ENCODE measurements at regions not wholly inside any gene's neighbourhood (a gene's known extent, or its start where the extent isn't known, plus 50 kb on each side); places are given as distances from the start of the nearest gene placed in this dataset.

- Mint-ChIP-seq H3K9me3 (ENCODE audit: unreplicated experiment) (peaks cover 9% of the 10 kb centered on the region), H3K36me3 (ENCODE audit: insufficient read depth, unreplicated experiment) (no peaks in the 10 kb centered on the region), H3K27me3 (ENCODE audit: insufficient read depth, unreplicated experiment) (peaks cover 10% of the 10 kb centered on the region), H3K27ac (ENCODE audit: unreplicated experiment) (no peak overlapping the region), H3K4me1 (ENCODE audit: low read depth, unreplicated experiment) (no peaks in the 10 kb centered on the region), H3K4me3 (ENCODE audit: unreplicated experiment) (no peak overlapping the region)
- no TSS peak for BruUV-seq (replicated peaks)
- no peak overlapping the region for H3K4me3 ChIP-seq (ENCODE audit: low read depth, low read length)
- H3K27me3 ChIP-seq (replicated peaks; ENCODE audit: control insufficient read depth, insufficient read depth, low read length): no peaks in the 10 kb centered on the region
- no peak for DNase-seq
- H3K4me1 ChIP-seq: no peaks in the 10 kb centered on the region
- TF ChIP-seq CTCF (IDR thresholded peaks at IDR 0.05; ENCODE audit: insufficient read depth in 1 of 2, low read depth in 1 of 2, low read length in 1 of 2, severe bottlenecking in 1 of 2, unreplicated experiment in 1 of 2): no peak
- intact Hi-C loops (cut with micrococcal nuclease; ENCODE audit: unreplicated experiment): no loop called here
- ChIA-PET POLR2A (no interaction called here), CTCF (no interaction called here)
- no peaks in the 10 kb centered on the region for H3K9me3 ChIP-seq
- no peaks in the 10 kb centered on the region for H3K36me3 ChIP-seq (ENCODE audit: control insufficient read depth, insufficient read depth, low read length)
Measured at GRCh38 chr6:11899645-11900044, 112.5 kb upstream of the HIVEP1 start.

GRCh38 chr6:11894212-11894611 lies 115.6 kb upstream of the ADTRP start:
- H3K4me1 ChIP-seq: no peaks in the 10 kb centered on the region
- no TSS peak for BruUV-seq (replicated peaks)
- H3K4me1 Mint-ChIP-seq (ENCODE audit: low read depth, unreplicated experiment): no peaks in the 10 kb centered on the region
- no peaks in the 10 kb centered on the region for H3K9me3 Mint-ChIP-seq (ENCODE audit: unreplicated experiment)
- no peak overlapping the region for H3K4me3 ChIP-seq (ENCODE audit: low read depth, low read length)
- no peak for DNase-seq
- peaks cover 12% of the 10 kb centered on the region for H3K27me3 Mint-ChIP-seq (ENCODE audit: insufficient read depth, unreplicated experiment)
- ChIA-PET POLR2A (no interaction called here), CTCF (no interaction called here)
- no peak overlapping the region for H3K4me3 Mint-ChIP-seq (ENCODE audit: unreplicated experiment)
- intact Hi-C loops (cut with micrococcal nuclease; ENCODE audit: unreplicated experiment): no loop called here
- H3K27ac Mint-ChIP-seq (ENCODE audit: unreplicated experiment): no peak overlapping the region
- no peaks in the 10 kb centered on the region for H3K36me3 Mint-ChIP-seq (ENCODE audit: insufficient read depth, unreplicated experiment)
- H3K9me3 ChIP-seq: no peaks in the 10 kb centered on the region
- TF ChIP-seq CTCF (IDR thresholded peaks at IDR 0.05; ENCODE audit: insufficient read depth in 1 of 2, low read depth in 1 of 2, low read length in 1 of 2, severe bottlenecking in 1 of 2, unreplicated experiment in 1 of 2): no peak
- H3K36me3 ChIP-seq (ENCODE audit: control insufficient read depth, insufficient read depth, low read length): no peaks in the 10 kb centered on the region
- H3K27me3 ChIP-seq (replicated peaks; ENCODE audit: control insufficient read depth, insufficient read depth, low read length): no peaks in the 10 kb centered on the region

GRCh38 chr6:11891547-11891946 lies 112.9 kb upstream of the ADTRP start:
- H3K27me3 Mint-ChIP-seq (ENCODE audit: insufficient read depth, unreplicated experiment): peaks cover 12% of the 10 kb centered on the region
- no peak overlapping the region for H3K4me3 ChIP-seq (ENCODE audit: low read depth, low read length)
- CTCF ChIA-PET: no interaction called here
- POLR2A ChIA-PET: no interaction called here
- H3K9me3 Mint-ChIP-seq (ENCODE audit: unreplicated experiment): no peaks in the 10 kb centered on the region
- no peak overlapping the region for H3K27ac Mint-ChIP-seq (ENCODE audit: unreplicated experiment)
- BruUV-seq (replicated peaks): no TSS peak
- H3K36me3 Mint-ChIP-seq (ENCODE audit: insufficient read depth, unreplicated experiment): no peaks in the 10 kb centered on the region
- no peak for DNase-seq
- no peaks in the 10 kb centered on the region for H3K4me1 Mint-ChIP-seq (ENCODE audit: low read depth, unreplicated experiment)
- H3K36me3 ChIP-seq (ENCODE audit: control insufficient read depth, insufficient read depth, low read length): no peaks in the 10 kb centered on the region
- intact Hi-C loops (cut with micrococcal nuclease; ENCODE audit: unreplicated experiment): no loop called here
- H3K4me1 ChIP-seq: no peaks in the 10 kb centered on the region
- no peaks in the 10 kb centered on the region for H3K27me3 ChIP-seq (replicated peaks; ENCODE audit: control insufficient read depth, insufficient read depth, low read length)
- no peak overlapping the region for H3K4me3 Mint-ChIP-seq (ENCODE audit: unreplicated experiment)
- no peaks in the 10 kb centered on the region for H3K9me3 ChIP-seq
- no peak for TF ChIP-seq CTCF (IDR thresholded peaks at IDR 0.05; ENCODE audit: insufficient read depth in 1 of 2, low read depth in 1 of 2, low read length in 1 of 2, severe bottlenecking in 1 of 2, unreplicated experiment in 1 of 2)

All from Caco-2 (cell line).